GM18507 (cell line): ENCODE measurements at regions not wholly inside any gene's neighbourhood (a gene's known extent, or its start where the extent isn't known, plus 50 kb on each side); places are given as distances from the start of the nearest gene placed in this dataset.

ENCODE experiments used
- DNase-seq: peaks from one replicate; pipeline ENCODE4 v3.0.0; 2011; ENCODE audit warnings: low read depth; ENCODE audit not compliant: insufficient read length; ENCODE audit errors: extremely low spot score
- FAIRE-seq: peaks from 2 replicates; lab custom pipeline; 2011; peaks lifted over from hg19 to GRCh38; lab: Jason Lieb, UNC

- FAIRE-seq = no peak
- DNase-seq = no peak
These were observed 88.9 kb upstream of the RFX8 start for GRCh38 chr2:101563849-101564248.

GRCh38 chr2:101560780-101561315 is 85.9 kb upstream of the RFX8 start:
- FAIRE-seq = no peak
- DNase-seq = no peak

- DNase-seq (no peak), FAIRE-seq (no peak)
These were observed 84.6 kb upstream of the RFX8 start for GRCh38 chr2:101559551-101559950.

GRCh38 chr2:101558740-101559525 is 84.0 kb upstream of the RFX8 start:
- DNase-seq (no peak), FAIRE-seq (no peak)

- FAIRE-seq (no peak), DNase-seq (no peak)
These were observed 81.1 kb upstream of the RFX8 start for GRCh38 chr2:101556033-101556459.

GRCh38 chr2:101551336-101551888 is 76.5 kb upstream of the RFX8 start:
- DNase-seq (no peak), FAIRE-seq (no peak)

- DNase-seq (no peak), FAIRE-seq (no peak)
These were observed 75.6 kb upstream of the RFX8 start for GRCh38 chr2:101550555-101550954.

GRCh38 chr2:101549371-101549770 is 74.5 kb upstream of the RFX8 start:
- no peak for FAIRE-seq
- DNase-seq = no peak

GRCh38 chr2:101546376-101547058 is 71.6 kb upstream of the RFX8 start:
- FAIRE-seq (no peak), DNase-seq (no peak)

GRCh38 chr2:101545950-101546349 is 71.0 kb upstream of the RFX8 start:
- FAIRE-seq (no peak), DNase-seq (no peak)

GRCh38 chr2:101540518-101540917 is 65.6 kb upstream of the RFX8 start:
- FAIRE-seq = no peak
- no peak for DNase-seq

- no peak for FAIRE-seq
- no peak for DNase-seq
These were observed 63.2 kb upstream of the RFX8 start for GRCh38 chr2:101538076-101538475.

GRCh38 chr2:101534149-101534611 is 59.3 kb upstream of the RFX8 start:
- no peak for DNase-seq

GRCh38 chr2:101533561-101534148 is 58.7 kb upstream of the RFX8 start:
- DNase-seq (no peak), FAIRE-seq (no peak)

More at GRCh38 chr2:101534149-101534611, 59.3 kb upstream of the RFX8 start:
- FAIRE-seq = no peak

- no peak for DNase-seq
- FAIRE-seq = no peak
These were observed 53.6 kb upstream of the RFX8 start for GRCh38 chr2:101528501-101528900.

- no peak for DNase-seq
- FAIRE-seq = no peak
These were observed 50.0 kb upstream of the RFX8 start for GRCh38 chr2:101524806-101525430.
